HT1080 (cell line): ENCODE measurements at regions not wholly inside any gene's neighbourhood (a gene's known extent, or its start where the extent isn't known, plus 50 kb on each side); places are given as distances from the start of the nearest gene placed in this dataset.
A peak's percentile ranks its signal among the peaks of the same experiment; 100 is the strongest.

ENCODE experiments used
- DNase-seq: peaks from one replicate; pipeline ENCODE4 v3.0.0-alpha.2; 2015; ENCODE audit warnings: low read depth

GRCh38 chr12:24724814-24725213, 224.1 kb downstream of the BCAT1 start:
- no peak for DNase-seq

- DNase-seq: no peak
These were observed 225.1 kb downstream of the BCAT1 start for GRCh38 chr12:24723759-24724158.

GRCh38 chr12:24721191-24721590, 227.7 kb downstream of the BCAT1 start:
- DNase-seq: no peak

GRCh38 chr12:24719293-24719721, 229.6 kb downstream of the BCAT1 start:
- DNase-seq: peak; percentile 95

GRCh38 chr12:24718617-24719016, 230.3 kb downstream of the BCAT1 start:
- no peak for DNase-seq

GRCh38 chr12:24714237-24714636, 234.7 kb downstream of the BCAT1 start:
- no peak for DNase-seq

- DNase-seq: no peak
These were observed 237.6 kb downstream of the BCAT1 start for GRCh38 chr12:24711056-24712008.

- peak; percentile 63 for DNase-seq
These were observed 239.7 kb downstream of the BCAT1 start for GRCh38 chr12:24709216-24709615.

GRCh38 chr12:24708718-24709117, 240.2 kb downstream of the BCAT1 start:
- DNase-seq: no peak

GRCh38 chr12:24708043-24708442, 240.9 kb downstream of the BCAT1 start:
- DNase-seq: no peak

- no peak for DNase-seq
These were observed 241.6 kb downstream of the BCAT1 start for GRCh38 chr12:24707334-24707733.

GRCh38 chr12:24705741-24706358, 243.1 kb downstream of the BCAT1 start:
- DNase-seq: no peak

- DNase-seq: no peak
These were observed 243.7 kb downstream of the BCAT1 start for GRCh38 chr12:24705216-24705615.

- DNase-seq: no peak
These were observed 247.6 kb downstream of the BCAT1 start for GRCh38 chr12:24701343-24701742.

- no peak for DNase-seq
These were observed 249.9 kb downstream of the BCAT1 start for GRCh38 chr12:24698972-24699371.

GRCh38 chr12:24697769-24698168, 251.1 kb downstream of the BCAT1 start:
- DNase-seq: no peak

- DNase-seq: no peak
These were observed 251.6 kb downstream of the BCAT1 start for GRCh38 chr12:24697295-24697694.

- DNase-seq: no peak
These were observed 252.1 kb downstream of the BCAT1 start for GRCh38 chr12:24696800-24697199.

- no peak for DNase-seq
These were observed 253.1 kb downstream of the BCAT1 start for GRCh38 chr12:24695657-24696329.

- no peak for DNase-seq
These were observed 253.8 kb downstream of the BCAT1 start for GRCh38 chr12:24695103-24695502.

- DNase-seq: no peak
These were observed 260.3 kb downstream of the BCAT1 start for GRCh38 chr12:24688601-24689000.

- no peak for DNase-seq
These were observed 267.3 kb downstream of the BCAT1 start for GRCh38 chr12:24681570-24681969.
